ENCODE measurements at regions not wholly inside any gene's neighbourhood (a gene's known extent, or its start where the extent isn't known, plus 50 kb on each side); places are given as distances from the start of the nearest gene placed in this dataset.

DNA sequence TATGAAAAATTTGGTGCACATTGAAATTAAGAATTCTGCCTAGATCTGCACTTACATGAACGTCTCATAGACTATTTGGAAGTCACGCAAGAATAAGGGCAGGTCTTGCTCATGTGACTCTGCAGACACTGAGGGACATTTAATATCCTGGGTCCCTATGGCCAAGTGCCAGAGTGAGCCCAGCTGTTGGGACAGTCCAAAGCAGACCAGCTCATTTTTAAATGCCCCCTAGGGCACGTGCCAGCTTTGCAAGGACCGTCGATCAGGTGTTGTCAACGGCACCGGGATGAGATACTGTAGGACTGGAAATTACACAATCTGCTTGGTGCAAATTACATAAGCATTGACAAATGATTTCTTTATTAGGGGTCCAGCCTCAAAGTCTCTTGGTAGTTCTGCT is 293.6 kb downstream of the TEX29 start:
- H3K36me3 ChIP-seq (ENCODE audit: insufficient read depth, low read length): no peaks in the 10 kb centered on the region

DNA sequence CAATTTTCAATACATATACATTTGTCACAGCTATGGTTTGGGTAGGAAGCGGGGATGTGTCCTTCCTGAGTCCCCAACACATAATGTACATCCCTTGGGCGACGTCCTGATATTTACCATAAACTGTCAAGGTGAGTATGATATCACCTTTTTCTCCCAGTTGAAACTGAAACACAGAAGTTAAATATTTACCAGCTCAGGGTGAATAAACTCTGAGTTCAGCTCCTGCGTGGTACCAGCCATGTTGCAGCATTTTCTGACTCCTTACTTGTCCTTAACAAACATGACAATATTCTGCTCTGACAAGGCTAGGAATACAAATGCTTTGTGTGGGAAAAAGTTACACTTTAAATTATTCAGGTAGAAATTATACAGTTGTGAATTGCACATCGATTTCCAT is 294.2 kb downstream of the TEX29 start:
- H4K20me1 ChIP-seq (ENCODE audit: insufficient read depth, low read length, poor library complexity, severe bottlenecking): no peaks in the 10 kb centered on the region
- no peaks in the 10 kb centered on the region for H3K4me1 ChIP-seq (ENCODE audit: insufficient read depth, low read length, poor library complexity, severe bottlenecking)
- H3K4me3 ChIP-seq (ENCODE audit: low read length, poor library complexity, severe bottlenecking): no peak overlapping the region
- no peaks in the 10 kb centered on the region for H3K79me2 ChIP-seq (ENCODE audit: insufficient read depth, low read length)
- no peak overlapping the region for H3K4me2 ChIP-seq (ENCODE audit: low read depth, low read length, poor library complexity, severe bottlenecking)
- TF ChIP-seq EZH2phosphoT487 (IDR thresholded peaks at IDR 0.05; ENCODE audit: borderline replicate concordance): no peak
- TF ChIP-seq, protein P1, sequence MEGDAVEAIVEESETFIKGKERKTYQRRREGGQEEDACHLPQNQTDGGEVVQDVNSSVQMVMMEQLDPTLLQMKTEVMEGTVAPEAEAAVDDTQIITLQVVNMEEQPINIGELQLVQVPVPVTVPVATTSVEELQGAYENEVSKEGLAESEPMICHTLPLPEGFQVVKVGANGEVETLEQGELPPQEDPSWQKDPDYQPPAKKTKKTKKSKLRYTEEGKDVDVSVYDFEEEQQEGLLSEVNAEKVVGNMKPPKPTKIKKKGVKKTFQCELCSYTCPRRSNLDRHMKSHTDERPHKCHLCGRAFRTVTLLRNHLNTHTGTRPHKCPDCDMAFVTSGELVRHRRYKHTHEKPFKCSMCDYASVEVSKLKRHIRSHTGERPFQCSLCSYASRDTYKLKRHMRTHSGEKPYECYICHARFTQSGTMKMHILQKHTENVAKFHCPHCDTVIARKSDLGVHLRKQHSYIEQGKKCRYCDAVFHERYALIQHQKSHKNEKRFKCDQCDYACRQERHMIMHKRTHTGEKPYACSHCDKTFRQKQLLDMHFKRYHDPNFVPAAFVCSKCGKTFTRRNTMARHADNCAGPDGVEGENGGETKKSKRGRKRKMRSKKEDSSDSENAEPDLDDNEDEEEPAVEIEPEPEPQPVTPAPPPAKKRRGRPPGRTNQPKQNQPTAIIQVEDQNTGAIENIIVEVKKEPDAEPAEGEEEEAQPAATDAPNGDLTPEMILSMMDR (conservative IDR thresholded peaks at IDR 0.05; ENCODE audit: low read length): no peak
- H3K36me3 ChIP-seq (ENCODE audit: insufficient read depth, low read length): no peaks in the 10 kb centered on the region
- no peaks in the 10 kb centered on the region; the same call in 1 of the 2 replicates for H3K9me3 ChIP-seq (ENCODE audit: insufficient read depth, low read depth, low read length)
- H3F3A ChIP-seq (ENCODE audit: low read depth): no peaks in the 10 kb centered on the region
- H2AFZ ChIP-seq (ENCODE audit: low read length): no peak overlapping the region
- H3K9me2 ChIP-seq (replicated peaks; ENCODE audit: low read depth, low read length): no peaks in the 10 kb centered on the region
- H3K9ac ChIP-seq (ENCODE audit: low read depth, low read length, poor library complexity, severe bottlenecking): no peak overlapping the region
- no peaks in the 10 kb centered on the region for H3K27me3 ChIP-seq (ENCODE audit: insufficient read depth, low read length, poor library complexity, severe bottlenecking)

More for the DNA sequence above, 293.6 kb downstream of the TEX29 start:
- no peak for TF ChIP-seq EZH2phosphoT487 (IDR thresholded peaks at IDR 0.05; ENCODE audit: borderline replicate concordance)
- TF ChIP-seq, protein P1 (conservative IDR thresholded peaks at IDR 0.05; ENCODE audit: low read length): no peak
- Histone ChIP-seq H3K79me2 (ENCODE audit: insufficient read depth, low read length) (no peaks in the 10 kb centered on the region), H2AFZ (ENCODE audit: low read length) (no peak overlapping the region), H3K9me2 (replicated peaks; ENCODE audit: low read depth, low read length) (no peaks in the 10 kb centered on the region), H3K4me2 (ENCODE audit: low read depth, low read length, poor library complexity, severe bottlenecking) (no peak overlapping the region), H3K27me3 (ENCODE audit: insufficient read depth, low read length, poor library complexity, severe bottlenecking) (no peaks in the 10 kb centered on the region), H3K4me3 (ENCODE audit: low read length, poor library complexity, severe bottlenecking) (no peak overlapping the region), H4K20me1 (ENCODE audit: insufficient read depth, low read length, poor library complexity, severe bottlenecking) (no peaks in the 10 kb centered on the region), H3K4me1 (ENCODE audit: insufficient read depth, low read length, poor library complexity, severe bottlenecking) (no peaks in the 10 kb centered on the region), H3K9me3 (ENCODE audit: insufficient read depth, low read depth, low read length) (no peaks in the 10 kb centered on the region; the same call in 1 of the 2 replicates), H3F3A (ENCODE audit: low read depth) (no peaks in the 10 kb centered on the region), H3K9ac (ENCODE audit: low read depth, low read length, poor library complexity, severe bottlenecking) (no peak overlapping the region)

GRCh38 chr13:111616203-111616602 is 295.8 kb downstream of the TEX29 start:
- H3K4me1 ChIP-seq (ENCODE audit: insufficient read depth, low read length, poor library complexity, severe bottlenecking): no peaks in the 10 kb centered on the region

More at GRCh38 chr13:111616203-111616602, 295.8 kb downstream of the TEX29 start:
- Histone ChIP-seq H3K4me3 (ENCODE audit: low read length, poor library complexity, severe bottlenecking) (no peak overlapping the region), H3K9me2 (replicated peaks; ENCODE audit: low read depth, low read length) (no peaks in the 10 kb centered on the region), H4K20me1 (ENCODE audit: insufficient read depth, low read length, poor library complexity, severe bottlenecking) (no peaks in the 10 kb centered on the region), H3K79me2 (ENCODE audit: insufficient read depth, low read length) (no peaks in the 10 kb centered on the region), H3K36me3 (ENCODE audit: insufficient read depth, low read length) (no peaks in the 10 kb centered on the region), H3K9me3 (ENCODE audit: insufficient read depth, low read depth, low read length) (no peaks in the 10 kb centered on the region; the same call in 1 of the 2 replicates), H3K9ac (ENCODE audit: low read depth, low read length, poor library complexity, severe bottlenecking) (no peak overlapping the region), H3K4me2 (ENCODE audit: low read depth, low read length, poor library complexity, severe bottlenecking) (no peak overlapping the region), H3F3A (ENCODE audit: low read depth) (no peaks in the 10 kb centered on the region), H2AFZ (ENCODE audit: low read length) (no peak overlapping the region), H3K27me3 (ENCODE audit: insufficient read depth, low read length, poor library complexity, severe bottlenecking) (no peaks in the 10 kb centered on the region)
- TF ChIP-seq EZH2phosphoT487 (IDR thresholded peaks at IDR 0.05; ENCODE audit: borderline replicate concordance): no peak
- TF ChIP-seq, protein P1 (conservative IDR thresholded peaks at IDR 0.05; ENCODE audit: low read length): no peak

Data from Loucy (cell line).